GM19023 (cell line): ENCODE measurements at regions not wholly inside any gene's neighbourhood (a gene's known extent, or its start where the extent isn't known, plus 50 kb on each side); places are given as distances from the start of the nearest gene placed in this dataset.

Experiments
- ATAC-seq: cut with Tn5 transposase; IDR thresholded peaks from one replicate; pipeline ENCODE4 v1.9.1; 2021; ENCODE audit warnings: mild to moderate bottlenecking, moderate library complexity; ENCODE audit not compliant: unreplicated experiment

DNA sequence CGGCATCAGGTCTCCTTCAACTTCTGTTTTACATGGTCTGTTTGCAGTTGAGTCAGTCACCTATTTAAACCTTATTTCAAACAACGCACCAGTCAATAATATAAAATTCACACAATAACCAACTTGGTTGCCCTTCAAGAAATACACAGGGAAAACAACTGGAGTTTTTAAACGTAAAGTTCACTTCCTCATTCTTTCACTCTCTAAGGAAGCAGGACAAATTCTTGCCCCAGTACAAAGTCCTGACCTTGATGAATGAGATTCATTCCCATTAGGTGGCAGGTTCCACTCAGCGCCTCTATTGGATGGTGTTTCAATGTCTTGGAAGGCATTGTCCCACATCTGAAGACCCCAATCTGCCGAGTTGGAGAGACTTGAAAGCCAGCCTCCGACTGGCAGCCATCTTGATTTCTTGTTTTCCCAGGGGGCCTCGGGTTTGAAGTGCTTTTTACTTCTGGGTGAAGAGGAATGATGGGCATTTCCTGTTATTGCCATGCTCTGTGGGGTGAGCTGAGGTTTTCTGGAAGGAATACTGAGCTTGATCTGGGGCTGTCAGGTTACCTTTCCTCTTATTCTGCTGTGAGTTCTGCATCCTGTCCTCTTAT lies 105.0 kb downstream of the ACER2 start:
- ATAC-seq = no peak

DNA sequence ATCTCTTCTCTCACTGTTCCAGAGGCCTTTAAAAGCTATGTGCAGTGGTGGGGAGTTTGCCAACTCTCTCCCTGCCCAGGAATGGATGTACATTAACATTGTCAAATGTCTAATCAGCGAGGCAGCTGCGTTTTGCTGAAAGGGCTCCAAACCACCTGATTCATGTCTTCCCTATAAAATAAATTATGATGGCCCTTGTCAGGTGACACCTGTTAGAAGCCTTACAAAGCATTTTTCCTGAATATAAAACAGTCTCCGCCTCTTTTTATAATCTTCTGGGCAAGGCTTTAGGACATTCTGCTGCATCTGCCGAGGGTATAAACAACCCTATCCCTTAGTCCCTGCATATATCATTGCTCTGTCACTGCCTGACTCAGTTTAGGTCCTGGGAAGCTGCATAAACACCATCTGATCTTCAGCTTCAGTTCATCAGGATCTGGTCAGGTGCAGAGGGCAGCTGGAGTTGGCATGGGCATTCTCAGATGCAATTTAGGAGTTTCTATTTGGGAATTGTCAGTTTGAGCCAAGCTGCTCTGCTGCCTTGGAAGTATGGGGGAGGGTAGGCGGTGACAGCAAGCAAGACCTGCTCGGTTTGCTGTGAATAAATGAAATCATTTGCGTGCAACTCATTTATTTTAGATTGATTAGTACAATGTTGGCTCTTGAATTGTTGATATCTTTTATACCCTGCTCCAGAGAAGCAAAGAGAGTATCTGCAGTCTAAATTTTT lies 103.5 kb downstream of the ACER2 start:
- no peak for ATAC-seq

DNA sequence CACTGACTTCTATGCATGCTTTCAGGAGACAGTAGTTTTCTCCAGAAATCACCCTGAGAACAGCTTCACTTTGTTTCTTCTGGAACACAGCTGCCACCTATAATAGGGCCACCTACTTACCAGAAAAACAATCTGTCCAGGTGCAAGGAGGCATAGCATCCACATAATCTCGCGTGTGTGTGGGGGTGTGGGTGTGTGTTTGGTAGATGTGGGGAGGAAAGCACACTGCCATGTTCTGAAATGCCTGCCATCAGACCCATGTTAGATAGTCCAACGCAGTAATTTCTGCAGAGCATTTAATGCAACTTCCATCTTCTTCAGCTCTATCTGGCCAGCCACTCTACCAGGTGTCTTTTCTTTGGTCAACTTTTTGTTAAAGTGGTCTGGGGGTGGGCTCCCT lies 102.9 kb downstream of the ACER2 start:
- ATAC-seq = no peak

DNA sequence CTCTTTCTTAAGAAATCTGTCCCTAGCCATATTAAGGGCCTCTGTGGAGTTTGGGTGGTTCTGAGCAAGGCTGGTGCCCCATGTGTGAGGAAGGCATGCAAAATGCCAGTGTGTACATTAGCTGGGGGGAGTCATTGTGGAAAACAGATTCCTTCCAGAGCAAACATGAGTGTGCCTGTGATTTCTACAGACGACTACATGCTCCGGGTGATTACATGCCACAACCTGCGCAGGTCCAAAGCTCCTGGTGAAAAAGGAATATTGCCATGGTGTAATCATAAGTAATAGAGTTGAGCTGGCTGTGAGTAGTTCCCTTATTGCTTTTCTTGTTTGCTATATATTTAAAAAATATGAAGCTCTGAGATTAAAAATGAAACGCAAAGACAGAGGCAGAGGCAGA lies 102.1 kb downstream of the ACER2 start:
- ATAC-seq = no peak
